ENCODE measurements at regions not wholly inside any gene's neighbourhood (a gene's known extent, or its start where the extent isn't known, plus 50 kb on each side); places are given as distances from the start of the nearest gene placed in this dataset.

DNA sequence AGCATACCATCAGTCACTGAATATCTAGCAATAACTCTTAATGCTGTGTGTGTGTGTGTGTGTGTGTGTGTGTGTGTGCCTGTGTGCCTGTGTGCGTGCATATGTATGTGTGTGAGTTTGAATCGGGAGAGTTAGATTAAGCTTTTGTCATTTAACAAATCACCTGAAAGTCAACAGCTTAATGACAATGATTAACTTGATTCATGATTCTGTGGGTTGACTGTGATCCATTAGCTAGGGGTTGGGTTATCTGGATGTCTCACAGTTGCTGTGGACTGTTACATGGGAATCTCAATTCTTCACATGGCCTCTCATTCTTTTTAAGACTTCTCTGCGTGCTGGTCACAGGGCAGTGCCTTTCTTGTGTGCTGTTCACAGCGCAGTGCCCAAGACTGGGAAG is 639.0 kb upstream of the SORCS1 start:
- no peak for DNase-seq (ENCODE audit: low read depth)
- TF ChIP-seq, protein P1, sequence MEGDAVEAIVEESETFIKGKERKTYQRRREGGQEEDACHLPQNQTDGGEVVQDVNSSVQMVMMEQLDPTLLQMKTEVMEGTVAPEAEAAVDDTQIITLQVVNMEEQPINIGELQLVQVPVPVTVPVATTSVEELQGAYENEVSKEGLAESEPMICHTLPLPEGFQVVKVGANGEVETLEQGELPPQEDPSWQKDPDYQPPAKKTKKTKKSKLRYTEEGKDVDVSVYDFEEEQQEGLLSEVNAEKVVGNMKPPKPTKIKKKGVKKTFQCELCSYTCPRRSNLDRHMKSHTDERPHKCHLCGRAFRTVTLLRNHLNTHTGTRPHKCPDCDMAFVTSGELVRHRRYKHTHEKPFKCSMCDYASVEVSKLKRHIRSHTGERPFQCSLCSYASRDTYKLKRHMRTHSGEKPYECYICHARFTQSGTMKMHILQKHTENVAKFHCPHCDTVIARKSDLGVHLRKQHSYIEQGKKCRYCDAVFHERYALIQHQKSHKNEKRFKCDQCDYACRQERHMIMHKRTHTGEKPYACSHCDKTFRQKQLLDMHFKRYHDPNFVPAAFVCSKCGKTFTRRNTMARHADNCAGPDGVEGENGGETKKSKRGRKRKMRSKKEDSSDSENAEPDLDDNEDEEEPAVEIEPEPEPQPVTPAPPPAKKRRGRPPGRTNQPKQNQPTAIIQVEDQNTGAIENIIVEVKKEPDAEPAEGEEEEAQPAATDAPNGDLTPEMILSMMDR (IDR thresholded peaks at IDR 0.05; ENCODE audit: low read length, missing control alignments), result no peak
- no peak overlapping the region for H3K4me3 ChIP-seq (replicated peaks; ENCODE audit: low read depth, low read length)

DNA sequence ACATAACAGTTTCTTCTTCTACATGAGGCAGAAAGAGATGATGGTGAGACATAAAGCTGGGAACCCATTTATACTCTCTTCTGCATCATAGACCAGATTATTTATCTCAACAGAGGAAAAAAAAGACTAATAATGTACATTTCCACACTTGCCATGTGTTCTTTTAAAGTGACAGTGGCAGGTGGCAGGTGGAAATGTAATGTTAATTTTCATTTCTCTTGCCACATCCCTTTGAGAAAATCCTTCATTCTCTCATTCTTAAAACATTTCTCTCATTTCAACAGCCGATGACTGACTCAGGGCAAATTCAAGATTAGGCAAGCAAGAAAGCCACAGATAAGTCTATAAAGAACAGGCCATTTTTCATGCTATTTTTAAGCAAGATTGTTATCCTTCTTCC is 635.6 kb upstream of the SORCS1 start:
- DNase-seq (ENCODE audit: low read depth), result no peak
- no peak overlapping the region for H3K4me3 ChIP-seq (replicated peaks; ENCODE audit: low read depth, low read length)
- TF ChIP-seq, protein P1 (IDR thresholded peaks at IDR 0.05; ENCODE audit: low read length, missing control alignments), result no peak

DNA sequence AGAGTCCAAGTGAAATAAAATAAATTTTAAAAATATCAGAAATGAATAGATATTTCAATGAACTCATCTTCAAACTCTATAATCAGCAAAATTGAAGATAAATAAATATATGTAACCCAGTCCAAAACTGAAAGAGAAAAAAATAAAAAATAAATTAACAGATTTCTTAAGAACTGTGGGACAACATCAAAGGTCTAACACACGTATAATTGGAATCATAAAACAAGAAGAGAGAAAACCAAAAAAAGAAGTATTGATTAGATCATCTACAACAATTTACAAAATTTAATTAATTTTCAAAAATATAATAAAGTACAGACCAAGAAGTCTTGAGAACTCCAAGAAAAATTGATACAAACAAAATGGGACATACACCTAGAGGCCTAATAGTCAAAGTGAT is 625.8 kb upstream of the SORCS1 start:
- no peak for DNase-seq (ENCODE audit: low read depth)
- no peak overlapping the region for H3K4me3 ChIP-seq (replicated peaks; ENCODE audit: low read depth, low read length)
- TF ChIP-seq, protein P1 (IDR thresholded peaks at IDR 0.05; ENCODE audit: low read length, missing control alignments), result no peak

DNA sequence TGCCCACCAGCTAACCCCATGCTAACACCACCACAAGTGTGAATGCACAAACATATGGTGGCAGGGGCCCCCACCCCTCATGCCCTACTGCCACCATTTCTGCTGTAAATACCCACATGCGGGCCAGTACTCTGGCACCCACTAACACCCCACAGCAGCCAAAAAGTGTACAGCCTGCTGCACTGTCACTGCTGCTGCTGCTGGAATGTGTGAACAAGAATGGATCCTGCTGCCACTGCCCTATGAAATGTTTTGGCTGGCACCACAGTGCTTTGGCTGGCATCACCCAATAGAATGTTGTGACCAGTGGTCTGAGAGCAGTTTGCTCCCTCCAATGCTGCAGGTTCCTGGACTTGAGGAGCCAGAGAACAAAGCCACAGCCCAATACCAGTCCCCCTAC is 606.6 kb upstream of the SORCS1 start:
- H3K4me3 ChIP-seq (replicated peaks; ENCODE audit: low read depth, low read length), result no peak overlapping the region
- TF ChIP-seq, protein P1 (IDR thresholded peaks at IDR 0.05; ENCODE audit: low read length, missing control alignments), result no peak
- DNase-seq (ENCODE audit: low read depth), result no peak

DNA sequence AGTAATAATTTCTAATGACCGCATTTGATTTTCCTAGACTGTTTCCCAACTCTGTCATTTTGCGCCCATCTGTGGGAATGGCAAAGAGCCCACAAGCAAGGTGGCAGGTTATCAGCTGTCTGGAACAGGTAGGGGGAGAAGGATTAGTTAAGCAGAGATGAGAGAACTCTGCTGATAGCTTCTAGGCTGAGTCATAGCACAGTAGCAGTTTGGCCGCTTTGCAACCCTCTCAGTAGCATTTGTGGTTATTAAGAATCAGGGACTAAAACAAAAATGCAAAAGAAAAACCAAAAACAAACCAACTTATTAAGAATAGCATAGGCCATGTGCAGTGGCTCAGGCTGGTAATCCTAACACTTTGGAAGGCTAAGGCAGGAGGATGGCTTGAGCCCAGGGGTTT is 602.7 kb upstream of the SORCS1 start:
- TF ChIP-seq, protein P1 (IDR thresholded peaks at IDR 0.05; ENCODE audit: low read length, missing control alignments), result no peak
- DNase-seq (ENCODE audit: low read depth), result no peak

DNA sequence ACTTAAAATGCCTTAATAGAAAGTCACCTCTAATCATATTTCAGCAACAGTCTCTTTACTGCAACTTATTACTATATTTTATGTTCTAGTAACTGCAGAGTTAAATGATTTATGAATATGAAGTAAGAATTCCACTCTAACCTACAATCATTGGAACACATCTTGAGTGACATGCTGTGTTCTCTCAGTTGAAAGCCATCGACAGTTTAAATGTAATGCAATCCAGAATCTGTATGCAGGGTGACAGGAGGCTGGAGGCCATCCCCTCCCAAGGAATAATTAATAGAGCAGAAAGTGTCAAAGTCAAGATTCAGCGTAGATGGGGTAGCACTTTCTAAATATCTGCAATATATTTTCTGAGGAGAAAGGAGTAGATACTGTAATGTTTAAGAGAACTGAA is 590.3 kb upstream of the SORCS1 start:
- TF ChIP-seq, protein P1 (IDR thresholded peaks at IDR 0.05; ENCODE audit: low read length, missing control alignments), result no peak
- no peak for DNase-seq (ENCODE audit: low read depth)
- H3K4me3 ChIP-seq (replicated peaks; ENCODE audit: low read depth, low read length), result no peak overlapping the region

More for the DNA sequence above, 602.7 kb upstream of the SORCS1 start:
- no peak overlapping the region for H3K4me3 ChIP-seq (replicated peaks; ENCODE audit: low read depth, low read length)

DNA sequence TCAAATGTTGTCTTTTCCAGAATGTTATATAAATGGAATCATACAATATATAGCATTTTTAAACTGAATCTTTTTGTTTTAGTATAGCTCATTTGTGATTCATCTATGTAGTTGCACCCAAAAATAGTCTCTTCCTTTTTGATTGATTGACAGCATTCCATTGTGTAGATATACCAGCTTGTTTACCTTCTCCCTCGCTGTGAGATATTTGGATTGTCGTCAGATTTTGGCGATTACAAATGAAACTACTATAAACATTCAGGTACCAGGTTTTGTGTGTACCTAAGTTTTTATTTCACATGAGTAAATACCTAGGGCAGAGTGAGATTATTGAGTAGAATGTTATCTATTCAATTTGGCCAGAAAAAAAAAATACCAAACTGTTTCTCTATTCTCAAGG is 584.7 kb upstream of the SORCS1 start:
- DNase-seq (ENCODE audit: low read depth), result no peak
- no peak overlapping the region for H3K4me3 ChIP-seq (replicated peaks; ENCODE audit: low read depth, low read length)
- TF ChIP-seq, protein P1 (IDR thresholded peaks at IDR 0.05; ENCODE audit: low read length, missing control alignments), result no peak

Data from fibroblast of pulmonary artery (primary cell).